ENCODE measurements at regions not wholly inside any gene's neighbourhood (a gene's known extent, or its start where the extent isn't known, plus 50 kb on each side); places are given as distances from the start of the nearest gene placed in this dataset.

DNA sequence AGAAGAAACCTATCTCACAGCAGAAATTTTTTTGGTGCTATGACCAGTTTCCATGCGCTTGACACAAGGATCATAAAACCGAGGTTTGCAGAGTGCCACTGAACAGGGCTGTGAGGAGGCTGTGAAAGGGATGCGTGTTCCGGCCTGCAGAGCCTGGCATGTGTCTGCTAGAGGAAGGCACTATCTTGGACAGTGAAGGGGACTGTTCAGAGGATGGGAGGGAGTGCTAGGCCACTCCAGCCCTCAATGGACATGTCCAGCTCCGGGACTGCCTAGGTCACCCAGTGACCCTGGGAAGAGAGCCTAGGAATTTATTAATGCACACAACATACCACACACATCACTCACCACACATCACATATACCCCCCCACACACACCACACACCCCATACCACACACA is 275.9 kb downstream of the GADD45G start:
- TF ChIP-seq, protein P1, sequence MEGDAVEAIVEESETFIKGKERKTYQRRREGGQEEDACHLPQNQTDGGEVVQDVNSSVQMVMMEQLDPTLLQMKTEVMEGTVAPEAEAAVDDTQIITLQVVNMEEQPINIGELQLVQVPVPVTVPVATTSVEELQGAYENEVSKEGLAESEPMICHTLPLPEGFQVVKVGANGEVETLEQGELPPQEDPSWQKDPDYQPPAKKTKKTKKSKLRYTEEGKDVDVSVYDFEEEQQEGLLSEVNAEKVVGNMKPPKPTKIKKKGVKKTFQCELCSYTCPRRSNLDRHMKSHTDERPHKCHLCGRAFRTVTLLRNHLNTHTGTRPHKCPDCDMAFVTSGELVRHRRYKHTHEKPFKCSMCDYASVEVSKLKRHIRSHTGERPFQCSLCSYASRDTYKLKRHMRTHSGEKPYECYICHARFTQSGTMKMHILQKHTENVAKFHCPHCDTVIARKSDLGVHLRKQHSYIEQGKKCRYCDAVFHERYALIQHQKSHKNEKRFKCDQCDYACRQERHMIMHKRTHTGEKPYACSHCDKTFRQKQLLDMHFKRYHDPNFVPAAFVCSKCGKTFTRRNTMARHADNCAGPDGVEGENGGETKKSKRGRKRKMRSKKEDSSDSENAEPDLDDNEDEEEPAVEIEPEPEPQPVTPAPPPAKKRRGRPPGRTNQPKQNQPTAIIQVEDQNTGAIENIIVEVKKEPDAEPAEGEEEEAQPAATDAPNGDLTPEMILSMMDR (conservative IDR thresholded peaks at IDR 0.05; ENCODE audit: low read depth, low read length), result no peak
- no peak for TF ChIP-seq EZH2 (IDR thresholded peaks at IDR 0.05; ENCODE audit: borderline replicate concordance, low read depth, low read length, poor library complexity, severe bottlenecking)
- H3K4me3 ChIP-seq (ENCODE audit: low read depth, low read length, poor library complexity, severe bottlenecking), result no peak overlapping the region
- ChIA-PET POLR2A (ENCODE audit: low non-redundant PET) (no interaction called here), CTCF (no interaction called here)
- intact Hi-C loops (cut with micrococcal nuclease; ENCODE audit: unreplicated experiment), result no loop called here
- BruUV-seq (replicated peaks), result no TSS peak
- H3K4me1 ChIP-seq (ENCODE audit: insufficient read depth, low read length, poor library complexity, severe bottlenecking), result no peaks in the 10 kb centered on the region
- no peaks in the 10 kb centered on the region for H3K36me3 ChIP-seq (ENCODE audit: insufficient read depth, low read length, poor library complexity, severe bottlenecking)
- no peak overlapping the region for H3K27ac ChIP-seq (ENCODE audit: low read depth, low read length, poor library complexity, severe bottlenecking)
- no peaks in the 10 kb centered on the region for H3K27me3 ChIP-seq (replicated peaks; ENCODE audit: insufficient read depth, low read depth, low read length, poor library complexity)
- no peak for DNase-seq (ENCODE audit: low spot score)
- no peaks in the 10 kb centered on the region for H3K9me3 ChIP-seq (ENCODE audit: low read depth, low read length, poor library complexity, severe bottlenecking)

DNA sequence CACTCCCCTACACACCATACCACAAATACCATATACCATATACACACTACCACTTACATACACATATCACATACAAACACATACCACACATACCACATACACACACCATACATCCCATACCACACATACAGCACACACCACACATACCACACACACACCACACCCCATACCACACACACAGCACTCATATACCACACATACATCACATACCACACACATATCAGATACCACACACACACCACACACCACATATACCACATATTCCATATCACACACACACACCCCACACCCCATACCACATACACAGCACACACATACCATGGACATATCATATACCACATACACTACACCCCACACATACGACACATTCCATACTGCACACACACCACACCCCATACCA is 276.6 kb downstream of the GADD45G start:
- Histone ChIP-seq H3K9me3 (ENCODE audit: low read depth, low read length, poor library complexity, severe bottlenecking) (no peaks in the 10 kb centered on the region), H3K27ac (ENCODE audit: low read depth, low read length, poor library complexity, severe bottlenecking) (no peak overlapping the region), H3K27me3 (replicated peaks; ENCODE audit: insufficient read depth, low read depth, low read length, poor library complexity) (no peaks in the 10 kb centered on the region), H3K36me3 (ENCODE audit: insufficient read depth, low read length, poor library complexity, severe bottlenecking) (no peaks in the 10 kb centered on the region), H3K4me3 (ENCODE audit: low read depth, low read length, poor library complexity, severe bottlenecking) (no peak overlapping the region), H3K4me1 (ENCODE audit: insufficient read depth, low read length, poor library complexity, severe bottlenecking) (no peaks in the 10 kb centered on the region)
- ChIA-PET POLR2A (ENCODE audit: low non-redundant PET) (no interaction called here), CTCF (no interaction called here)
- intact Hi-C loops (cut with micrococcal nuclease; ENCODE audit: unreplicated experiment), result no loop called here
- no TSS peak for BruUV-seq (replicated peaks)
- TF ChIP-seq, protein P1 (conservative IDR thresholded peaks at IDR 0.05; ENCODE audit: low read depth, low read length), result no peak
- no peak for TF ChIP-seq EZH2 (IDR thresholded peaks at IDR 0.05; ENCODE audit: borderline replicate concordance, low read depth, low read length, poor library complexity, severe bottlenecking)
- DNase-seq (ENCODE audit: low spot score), result no peak

DNA sequence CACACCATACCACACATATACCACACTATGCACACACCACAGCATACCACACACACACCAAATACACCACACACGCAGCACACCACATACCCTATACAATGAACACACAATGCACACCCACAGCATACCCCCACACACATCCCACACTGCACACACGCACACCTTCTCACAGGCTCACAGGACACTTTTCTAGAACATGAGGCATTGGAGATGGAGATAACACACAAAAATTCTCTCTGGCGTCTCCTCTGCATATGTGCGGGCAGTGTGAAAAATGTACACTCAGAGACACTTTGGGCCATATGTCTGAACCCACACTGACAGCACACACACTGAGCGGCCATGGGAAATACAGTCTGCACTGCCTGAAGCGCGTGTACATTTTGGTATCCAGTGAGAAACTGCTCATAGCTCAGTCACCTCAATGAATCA is 278.1 kb downstream of the GADD45G start:
- Histone ChIP-seq H3K36me3 (ENCODE audit: insufficient read depth, low read length, poor library complexity, severe bottlenecking) (no peaks in the 10 kb centered on the region), H3K27me3 (replicated peaks; ENCODE audit: insufficient read depth, low read depth, low read length, poor library complexity) (no peaks in the 10 kb centered on the region), H3K27ac (ENCODE audit: low read depth, low read length, poor library complexity, severe bottlenecking) (no peak overlapping the region), H3K9me3 (ENCODE audit: low read depth, low read length, poor library complexity, severe bottlenecking) (no peaks in the 10 kb centered on the region), H3K4me3 (ENCODE audit: low read depth, low read length, poor library complexity, severe bottlenecking) (no peak overlapping the region), H3K4me1 (ENCODE audit: insufficient read depth, low read length, poor library complexity, severe bottlenecking) (no peaks in the 10 kb centered on the region)
- TF ChIP-seq EZH2 (IDR thresholded peaks at IDR 0.05; ENCODE audit: borderline replicate concordance, low read depth, low read length, poor library complexity, severe bottlenecking), result no peak
- TF ChIP-seq, protein P1 (conservative IDR thresholded peaks at IDR 0.05; ENCODE audit: low read depth, low read length), result no peak
- ChIA-PET POLR2A (ENCODE audit: low non-redundant PET) (no interaction called here), CTCF (no interaction called here)
- BruUV-seq (replicated peaks), result no TSS peak
- no peak for DNase-seq (ENCODE audit: low spot score)
- intact Hi-C loops (cut with micrococcal nuclease; ENCODE audit: unreplicated experiment), result no loop called here
